ENCODE measurements at regions not wholly inside any gene's neighbourhood (a gene's known extent, or its start where the extent isn't known, plus 50 kb on each side); places are given as distances from the start of the nearest gene placed in this dataset.
"Not testable (repeated sequence)": the region's sequence is repeated elsewhere in the genome, so short reads cannot be mapped to it uniquely, and the experiment has no call there.

DNA sequence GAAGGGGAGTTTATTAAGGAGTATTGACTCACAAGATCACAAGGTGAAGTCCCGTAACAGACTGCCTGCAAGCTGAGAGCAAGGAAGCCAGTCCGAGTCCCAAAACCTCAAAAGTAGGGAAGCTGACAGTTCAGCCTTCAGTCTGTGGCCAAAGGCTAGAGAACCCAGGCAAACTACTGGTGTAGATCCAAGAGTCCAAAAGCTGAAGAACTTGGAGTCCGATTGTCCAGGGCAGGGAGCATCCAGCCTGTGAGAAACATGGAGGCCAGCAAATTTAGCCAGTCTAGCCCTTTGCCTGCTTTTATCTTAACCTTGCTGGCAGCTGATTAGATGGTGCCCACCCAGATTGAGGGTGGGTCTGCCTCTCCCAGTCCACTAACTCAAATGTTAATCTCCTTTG lies 621.9 kb upstream of the ITGA1 start:
- 83% methylated on average over 2 of the region's 3 CpGs; no CpG with 5 or more reads in 1 of the 2 experiments for WGBS, 2 experiments (ENCODE audit: extremely low coverage in 2 of 2, insufficient read length in 1 of 2)
- POLR2A ChIA-PET (ENCODE audit: unreplicated experiment) = not testable (repeated sequence)

More for the DNA sequence above, 621.9 kb upstream of the ITGA1 start:
- in situ Hi-C loops (cut with MboI; ENCODE audit: low sequenced_read_pairs); H4K8ac ChIP-seq (ENCODE audit: low read depth in 2 of 2, low read length in 2 of 2); H3K79me1 ChIP-seq (ENCODE audit: low read depth in 1 of 2, low read length in 2 of 2); H3K18ac ChIP-seq (ENCODE audit: low read depth, low read length); H3K9me3 ChIP-seq (ENCODE audit: control insufficient read depth, insufficient read depth, low read length); DNase-seq; H3K36me3 ChIP-seq (ENCODE audit: control insufficient read depth, insufficient read depth, low read length); H2BK120ac ChIP-seq (ENCODE audit: low read depth, low read length); H2AK5ac ChIP-seq (ENCODE audit: low read depth, low read length); H4K91ac ChIP-seq (ENCODE audit: insufficient read depth, low read depth, low read length); H3K14ac ChIP-seq (replicated peaks; ENCODE audit: low read depth, low read length); ATAC-seq (ENCODE audit: low read depth); H3K27me3 ChIP-seq (ENCODE audit: control insufficient read depth, insufficient read depth, low read length); H2BK5ac ChIP-seq (ENCODE audit: low read depth, low read length, poor library complexity, severe bottlenecking); H3K9me1 ChIP-seq (ENCODE audit: insufficient read depth, low read length); H4K20me1 ChIP-seq (ENCODE audit: insufficient read depth, low read length); intact Hi-C loops (cut with micrococcal nuclease); H3K9ac ChIP-seq (ENCODE audit: low read depth, low read length); CTCF ChIA-PET; H2AFZ ChIP-seq (replicated peaks; ENCODE audit: low read length, poor library complexity); H4K5ac ChIP-seq (ENCODE audit: low read depth, low read length); H2BK20ac ChIP-seq (ENCODE audit: low read depth, low read length); H3K4me3 ChIP-seq (ENCODE audit: insufficient read depth, low read depth, low read length); H3K4me1 ChIP-seq (ENCODE audit: control insufficient read depth, insufficient read depth, low read length); H3K4me2 ChIP-seq (ENCODE audit: low read depth, low read length); H3K23ac ChIP-seq (ENCODE audit: low read depth, low read length); H2AK9ac ChIP-seq (replicated peaks; ENCODE audit: low read depth, low read length, poor library complexity); H2BK15ac ChIP-seq (ENCODE audit: low read depth, low read length); BruUV-seq (replicated peaks); H3K56ac ChIP-seq (ENCODE audit: extremely low read depth, insufficient read depth, low read length); H3K4ac ChIP-seq (ENCODE audit: low read depth, low read length); dilution Hi-C loops (cut with HindIII; ENCODE audit: low sequenced_read_pairs, unreplicated experiment); H3K27ac ChIP-seq (ENCODE audit: insufficient read depth, low read length): not testable (repeated sequence)

All from IMR-90 (cell line).